ENCODE measurements at regions not wholly inside any gene's neighbourhood (a gene's known extent, or its start where the extent isn't known, plus 50 kb on each side); places are given as distances from the start of the nearest gene placed in this dataset.

DNA sequence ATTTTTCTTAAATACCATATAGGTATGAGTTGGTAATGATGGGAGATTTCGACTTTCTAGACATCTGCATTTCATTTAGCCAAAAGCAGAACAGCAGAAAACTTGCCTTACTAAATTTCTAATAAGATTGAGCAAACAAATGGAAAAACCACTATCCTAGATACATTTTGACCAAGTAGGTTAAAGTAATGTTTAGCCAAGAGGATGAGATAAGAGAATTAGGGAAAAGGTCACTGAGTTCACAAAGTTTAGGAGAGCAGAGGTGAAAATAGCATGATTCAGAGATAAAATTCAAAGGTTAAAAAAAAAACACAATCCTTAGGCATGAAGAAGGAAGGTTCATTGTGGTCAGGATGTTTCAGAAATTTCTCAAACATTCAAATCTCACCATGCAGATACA lies 450.3 kb downstream of the CD83 start:
- TF ChIP-seq, protein P1, sequence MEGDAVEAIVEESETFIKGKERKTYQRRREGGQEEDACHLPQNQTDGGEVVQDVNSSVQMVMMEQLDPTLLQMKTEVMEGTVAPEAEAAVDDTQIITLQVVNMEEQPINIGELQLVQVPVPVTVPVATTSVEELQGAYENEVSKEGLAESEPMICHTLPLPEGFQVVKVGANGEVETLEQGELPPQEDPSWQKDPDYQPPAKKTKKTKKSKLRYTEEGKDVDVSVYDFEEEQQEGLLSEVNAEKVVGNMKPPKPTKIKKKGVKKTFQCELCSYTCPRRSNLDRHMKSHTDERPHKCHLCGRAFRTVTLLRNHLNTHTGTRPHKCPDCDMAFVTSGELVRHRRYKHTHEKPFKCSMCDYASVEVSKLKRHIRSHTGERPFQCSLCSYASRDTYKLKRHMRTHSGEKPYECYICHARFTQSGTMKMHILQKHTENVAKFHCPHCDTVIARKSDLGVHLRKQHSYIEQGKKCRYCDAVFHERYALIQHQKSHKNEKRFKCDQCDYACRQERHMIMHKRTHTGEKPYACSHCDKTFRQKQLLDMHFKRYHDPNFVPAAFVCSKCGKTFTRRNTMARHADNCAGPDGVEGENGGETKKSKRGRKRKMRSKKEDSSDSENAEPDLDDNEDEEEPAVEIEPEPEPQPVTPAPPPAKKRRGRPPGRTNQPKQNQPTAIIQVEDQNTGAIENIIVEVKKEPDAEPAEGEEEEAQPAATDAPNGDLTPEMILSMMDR (tag by site-specific recombination; IDR thresholded peaks at IDR 0.05), result no peak
- TF ChIP-seq, protein P2, sequence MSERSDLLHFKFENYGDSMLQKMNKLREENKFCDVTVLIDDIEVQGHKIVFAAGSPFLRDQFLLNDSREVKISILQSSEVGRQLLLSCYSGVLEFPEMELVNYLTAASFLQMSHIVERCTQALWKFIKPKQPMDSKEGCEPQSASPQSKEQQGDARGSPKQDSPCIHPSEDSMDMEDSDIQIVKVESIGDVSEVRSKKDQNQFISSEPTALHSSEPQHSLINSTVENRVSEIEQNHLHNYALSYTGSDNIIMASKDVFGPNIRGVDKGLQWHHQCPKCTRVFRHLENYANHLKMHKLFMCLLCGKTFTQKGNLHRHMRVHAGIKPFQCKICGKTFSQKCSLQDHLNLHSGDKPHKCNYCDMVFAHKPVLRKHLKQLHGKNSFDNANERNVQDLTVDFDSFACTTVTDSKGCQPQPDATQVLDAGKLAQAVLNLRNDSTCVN (tag by site-specific recombination; optimal IDR thresholded peaks at IDR 0.05), result no peak
- TF ChIP-seq, protein P3, sequence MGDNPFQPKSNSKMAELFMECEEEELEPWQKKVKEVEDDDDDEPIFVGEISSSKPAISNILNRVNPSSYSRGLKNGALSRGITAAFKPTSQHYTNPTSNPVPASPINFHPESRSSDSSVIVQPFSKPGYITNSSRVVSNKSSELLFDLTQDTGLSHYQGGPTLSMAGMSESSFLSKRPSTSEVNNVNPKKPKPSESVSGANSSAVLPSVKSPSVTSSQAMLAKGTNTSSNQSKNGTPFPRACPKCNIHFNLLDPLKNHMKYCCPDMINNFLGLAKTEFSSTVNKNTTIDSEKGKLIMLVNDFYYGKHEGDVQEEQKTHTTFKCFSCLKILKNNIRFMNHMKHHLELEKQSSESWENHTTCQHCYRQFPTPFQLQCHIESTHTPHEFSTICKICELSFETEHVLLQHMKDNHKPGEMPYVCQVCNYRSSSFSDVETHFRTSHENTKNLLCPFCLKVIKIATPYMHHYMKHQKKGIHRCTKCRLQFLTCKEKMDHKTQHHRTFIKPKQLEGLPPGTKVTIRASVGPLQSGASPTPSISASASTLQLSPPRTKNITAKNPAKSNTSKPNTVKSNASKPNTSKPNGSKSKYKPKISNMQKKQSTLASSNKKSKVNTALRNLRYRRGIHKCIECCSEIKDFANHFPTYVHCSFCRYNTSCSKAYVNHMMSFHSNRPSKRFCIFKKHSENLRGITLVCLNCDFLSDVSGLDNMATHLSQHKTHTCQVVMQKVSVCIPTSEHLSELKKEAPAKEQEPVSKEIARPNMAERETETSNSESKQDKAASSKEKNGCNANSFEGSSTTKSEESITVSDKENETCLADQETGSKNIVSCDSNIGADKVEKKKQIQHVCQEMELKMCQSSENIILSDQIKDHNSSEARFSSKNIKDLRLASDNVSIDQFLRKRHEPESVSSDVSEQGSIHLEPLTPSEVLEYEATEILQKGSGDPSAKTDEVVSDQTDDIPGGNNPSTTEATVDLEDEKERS (tag by site-specific recombination; IDR thresholded peaks at IDR 0.05), result no peak
- TF ChIP-seq FEZF1 (tag by site-specific recombination; IDR thresholded peaks at IDR 0.05) (no peak), MYNN (tag by site-specific recombination; IDR thresholded peaks at IDR 0.05; ENCODE audit: borderline replicate concordance) (no peak), SP2 (tag by site-specific recombination; IDR thresholded peaks at IDR 0.05) (no peak), ZNF501 (tag by site-specific recombination; IDR thresholded peaks at IDR 0.05) (no peak), YY1 (tag by site-specific recombination; IDR thresholded peaks at IDR 0.05) (no peak)
- TF ChIP-seq, protein P4, sequence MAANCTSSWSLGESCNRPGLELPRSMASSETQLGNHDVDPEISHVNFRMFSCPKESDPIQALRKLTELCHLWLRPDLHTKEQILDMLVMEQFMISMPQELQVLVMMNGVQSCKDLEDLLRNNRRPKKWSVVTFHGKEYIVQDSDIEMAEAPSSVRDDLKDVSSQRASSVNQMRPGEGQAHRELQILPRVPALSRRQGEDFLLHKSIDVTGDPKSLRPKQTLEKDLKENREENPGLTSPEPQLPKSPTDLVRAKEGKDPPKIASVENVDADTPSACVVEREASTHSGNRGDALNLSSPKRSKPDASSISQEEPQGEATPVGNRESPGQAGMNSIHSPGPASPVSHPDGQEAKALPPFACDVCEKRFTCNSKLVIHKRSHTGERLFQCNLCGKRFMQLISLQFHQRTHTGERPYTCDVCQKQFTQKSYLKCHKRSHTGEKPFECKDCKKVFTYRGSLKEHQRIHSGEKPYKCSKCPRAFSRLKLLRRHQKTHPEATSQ (tag by site-specific recombination; IDR thresholded peaks at IDR 0.05), result no peak
